Esophagus muscularis mucosa (tissue), 4 donors: ENCODE measurements at regions not wholly inside any gene's neighbourhood (a gene's known extent, or its start where the extent isn't known, plus 50 kb on each side); places are given as distances from the start of the nearest gene placed in this dataset.
"Not testable (repeated sequence)": the region's sequence is repeated elsewhere in the genome, so short reads cannot be mapped to it uniquely, and the experiment has no call there.

Source experiments
- EP300 ChIP-seq: sonication (generic); formaldehyde crosslinking; IDR thresholded peaks from one replicate; pipeline ENCODE4 v1.6.1; 2017; ENCODE audit warnings: antibody characterized with exemption
- POLR2A ChIP-seq: fragments of 450-650 bp; IDR thresholded peaks from one replicate; pipeline ENCODE4 v1.6.1; 2017; ENCODE audit warnings: antibody characterized with exemption, moderate library complexity, mild to moderate bottlenecking, low read depth
- TF ChIP-seq, protein P1 (sequence below), 3 experiments: fragments of 200-600 bp in 2 of 3; fragments of 450-650 bp in 1 of 3; sonication (generic) in 2 of 3; IDR thresholded peaks; one replicate each; pipeline ENCODE4 v1.5.1; 2017 to 2019; ENCODE audit warnings: antibody characterized with exemption in 3 of 3, mild to moderate bottlenecking in 2 of 3, moderate library complexity in 1 of 3

GRCh38 chr4:12431259-12431658 is 1002.6 kb upstream of the HS3ST1 start:
- TF ChIP-seq, protein P1, sequence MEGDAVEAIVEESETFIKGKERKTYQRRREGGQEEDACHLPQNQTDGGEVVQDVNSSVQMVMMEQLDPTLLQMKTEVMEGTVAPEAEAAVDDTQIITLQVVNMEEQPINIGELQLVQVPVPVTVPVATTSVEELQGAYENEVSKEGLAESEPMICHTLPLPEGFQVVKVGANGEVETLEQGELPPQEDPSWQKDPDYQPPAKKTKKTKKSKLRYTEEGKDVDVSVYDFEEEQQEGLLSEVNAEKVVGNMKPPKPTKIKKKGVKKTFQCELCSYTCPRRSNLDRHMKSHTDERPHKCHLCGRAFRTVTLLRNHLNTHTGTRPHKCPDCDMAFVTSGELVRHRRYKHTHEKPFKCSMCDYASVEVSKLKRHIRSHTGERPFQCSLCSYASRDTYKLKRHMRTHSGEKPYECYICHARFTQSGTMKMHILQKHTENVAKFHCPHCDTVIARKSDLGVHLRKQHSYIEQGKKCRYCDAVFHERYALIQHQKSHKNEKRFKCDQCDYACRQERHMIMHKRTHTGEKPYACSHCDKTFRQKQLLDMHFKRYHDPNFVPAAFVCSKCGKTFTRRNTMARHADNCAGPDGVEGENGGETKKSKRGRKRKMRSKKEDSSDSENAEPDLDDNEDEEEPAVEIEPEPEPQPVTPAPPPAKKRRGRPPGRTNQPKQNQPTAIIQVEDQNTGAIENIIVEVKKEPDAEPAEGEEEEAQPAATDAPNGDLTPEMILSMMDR (IDR thresholded peaks at IDR 0.05), result not testable (repeated sequence)
- not testable (repeated sequence) for TF ChIP-seq EP300, POLR2A
